NCI-H2107 treated with DMSO at 0.1 percent for 48 hours (cell line): ENCODE measurements at regions not wholly inside any gene's neighbourhood (a gene's known extent, or its start where the extent isn't known, plus 50 kb on each side); places are given as distances from the start of the nearest gene placed in this dataset.

ENCODE experiments used
- DNase-seq: peaks from one replicate; lab custom pipeline; 2025; ENCODE audit not compliant: unreplicated experiment; lab: John Stamatoyannopoulos, UW

- no peak for DNase-seq
These were observed 113.6 kb downstream of the OAT start for GRCh38 chr10:124305131-124305530.

GRCh38 chr10:124303662-124304418 is 114.9 kb downstream of the OAT start:
- no peak for DNase-seq

GRCh38 chr10:124302951-124303505 is 115.7 kb downstream of the OAT start:
- DNase-seq: no peak

GRCh38 chr10:124301736-124302135 is 117.0 kb downstream of the OAT start:
- no peak for DNase-seq

- no peak for DNase-seq
These were observed 118.0 kb downstream of the OAT start for GRCh38 chr10:124300735-124301134.

GRCh38 chr10:124300224-124300623 is 118.5 kb downstream of the OAT start:
- no peak for DNase-seq

- no peak for DNase-seq
These were observed 119.0 kb downstream of the OAT start for GRCh38 chr10:124299696-124300095.

GRCh38 chr10:124298891-124299290 is 119.8 kb downstream of the OAT start:
- DNase-seq: no peak

GRCh38 chr10:124296813-124297788 is 121.6 kb downstream of the OAT start:
- DNase-seq: no peak

GRCh38 chr10:124296121-124296812 is 122.5 kb downstream of the OAT start:
- DNase-seq: peak; percentile 28

GRCh38 chr10:124294811-124295770 is 123.6 kb downstream of the OAT start:
- DNase-seq: no peak

- no peak for DNase-seq
These were observed 124.9 kb downstream of the OAT start for GRCh38 chr10:124293616-124294449.

GRCh38 chr10:124292911-124293615 is 125.7 kb downstream of the OAT start:
- no peak for DNase-seq

GRCh38 chr10:124291001-124291701 is 127.6 kb downstream of the OAT start:
- DNase-seq: no peak

GRCh38 chr10:124289851-124290795 is 128.6 kb downstream of the OAT start:
- DNase-seq: no peak

GRCh38 chr10:124288928-124289850 is 129.5 kb downstream of the OAT start:
- no peak for DNase-seq
